AG10803 (cell line): ENCODE measurements at regions not wholly inside any gene's neighbourhood (a gene's known extent, or its start where the extent isn't known, plus 50 kb on each side); places are given as distances from the start of the nearest gene placed in this dataset.
A peak's percentile ranks its signal among the peaks of the same experiment; 100 is the strongest.

Experiments
- DNase-seq: peaks from one replicate; pipeline ENCODE4 v3.0.0; 2010; ENCODE audit warnings: low read depth
- H3K4me3 ChIP-seq: 2 replicates; pipeline ENCODE4 v1.5.1; 2011; ENCODE audit warnings: mild to moderate bottlenecking, low read length, control low read depth
- CTCF ChIP-seq: conservative IDR thresholded peaks from 2 replicates; pipeline ENCODE4 v1.5.1; 2011; ENCODE audit warnings: mild to moderate bottlenecking, low read length, control low read depth, inconsistent platforms

GRCh38 chr3:117450026-117450425 lies 740.4 kb downstream of the TUSC7 start:
- DNase-seq = no peak
- no peak for TF ChIP-seq CTCF
- no peak overlapping the region for H3K4me3 ChIP-seq

GRCh38 chr3:117454254-117454653 lies 744.7 kb downstream of the TUSC7 start:
- peak; percentile 16; the same call in 1 of the 2 replicates for TF ChIP-seq CTCF
- H3K4me3 ChIP-seq = no peak overlapping the region
- DNase-seq = no peak

- no peak overlapping the region for H3K4me3 ChIP-seq
- TF ChIP-seq CTCF = no peak
- no peak for DNase-seq
Observed at GRCh38 chr3:117454908-117455307, 745.3 kb downstream of the TUSC7 start.

GRCh38 chr3:117455782-117456181 lies 746.2 kb downstream of the TUSC7 start:
- no peak for TF ChIP-seq CTCF
- H3K4me3 ChIP-seq = no peak overlapping the region
- no peak for DNase-seq

GRCh38 chr3:117463276-117464115 lies 753.9 kb downstream of the TUSC7 start:
- DNase-seq = no peak
- no peak overlapping the region for H3K4me3 ChIP-seq
- no peak for TF ChIP-seq CTCF

- no peak for DNase-seq
- TF ChIP-seq CTCF = no peak
- no peak overlapping the region for H3K4me3 ChIP-seq
Observed at GRCh38 chr3:117471831-117472230, 762.3 kb downstream of the TUSC7 start.

- no peak for DNase-seq
- TF ChIP-seq CTCF = no peak
- H3K4me3 ChIP-seq = no peak overlapping the region
Observed at GRCh38 chr3:117473981-117474538, 764.5 kb downstream of the TUSC7 start.
